ENCODE measurements at regions not wholly inside any gene's neighbourhood (a gene's known extent, or its start where the extent isn't known, plus 50 kb on each side); places are given as distances from the start of the nearest gene placed in this dataset.

GRCh38 chr18:1954583-1955312, 616.6 kb downstream of the METTL4 start:
- no peak overlapping the region for H3K4me3 ChIP-seq (ENCODE audit: low read depth, low read length)
- no peak for TF ChIP-seq CTCF (conservative IDR thresholded peaks at IDR 0.05; ENCODE audit: low read depth, low read length)

GRCh38 chr18:1958798-1959197, 612.5 kb downstream of the METTL4 start:
- H3K4me3 ChIP-seq (ENCODE audit: low read depth, low read length): no peak overlapping the region
- no peak for TF ChIP-seq CTCF (conservative IDR thresholded peaks at IDR 0.05; ENCODE audit: low read depth, low read length)
- DNase-seq (ENCODE audit: low read depth): no peak

More at GRCh38 chr18:1954583-1955312, 616.6 kb downstream of the METTL4 start:
- no peak for DNase-seq (ENCODE audit: low read depth)

DNA sequence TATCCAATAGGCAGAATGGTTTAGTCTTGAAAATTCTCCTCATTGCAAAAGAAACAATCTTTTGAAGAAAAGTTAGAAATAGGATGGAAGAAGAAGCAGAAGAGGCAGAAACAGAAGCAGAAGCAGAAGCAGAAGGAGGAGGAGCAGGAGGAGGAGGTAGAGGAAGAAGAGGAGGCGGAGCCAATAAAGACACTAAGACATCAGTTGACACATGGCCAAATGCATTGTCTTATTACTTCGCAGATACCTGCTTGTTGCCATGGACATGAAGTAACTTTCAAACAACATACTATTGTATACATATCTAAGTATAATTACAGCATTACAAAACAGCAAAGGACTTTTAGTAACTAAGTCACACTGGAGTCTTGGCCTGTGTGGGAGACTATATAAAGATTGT, 606.3 kb downstream of the METTL4 start:
- H3K4me3 ChIP-seq (ENCODE audit: low read depth, low read length): no peak overlapping the region
- TF ChIP-seq CTCF (conservative IDR thresholded peaks at IDR 0.05; ENCODE audit: low read depth, low read length): no peak
- no peak for DNase-seq (ENCODE audit: low read depth)

DNA sequence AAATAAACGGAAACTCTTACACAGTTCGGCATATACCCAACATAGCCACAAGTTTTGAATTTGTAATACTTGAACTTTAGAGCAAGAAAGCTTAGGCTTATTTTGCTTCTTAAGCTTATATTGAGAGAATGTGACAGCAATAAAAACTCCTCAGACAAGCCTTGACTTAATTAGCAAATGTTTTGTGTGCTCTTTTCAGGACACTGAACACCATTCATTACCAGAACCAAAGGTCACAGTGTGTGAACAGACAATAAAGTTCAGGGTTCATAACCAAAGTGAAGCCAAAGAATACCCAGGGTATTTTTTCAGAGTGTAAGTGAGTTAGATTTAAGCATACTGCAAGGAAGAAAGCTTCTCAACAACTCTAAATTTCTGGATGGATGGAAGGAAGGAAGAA, 605.8 kb downstream of the METTL4 start:
- no peak for TF ChIP-seq CTCF (conservative IDR thresholded peaks at IDR 0.05; ENCODE audit: low read depth, low read length)
- no peak overlapping the region for H3K4me3 ChIP-seq (ENCODE audit: low read depth, low read length)
- DNase-seq (ENCODE audit: low read depth): no peak

GRCh38 chr18:1968801-1969498, 602.4 kb downstream of the METTL4 start:
- H3K4me3 ChIP-seq (ENCODE audit: low read depth, low read length): no peak overlapping the region
- no peak for DNase-seq (ENCODE audit: low read depth)
- no peak for TF ChIP-seq CTCF (conservative IDR thresholded peaks at IDR 0.05; ENCODE audit: low read depth, low read length)

DNA sequence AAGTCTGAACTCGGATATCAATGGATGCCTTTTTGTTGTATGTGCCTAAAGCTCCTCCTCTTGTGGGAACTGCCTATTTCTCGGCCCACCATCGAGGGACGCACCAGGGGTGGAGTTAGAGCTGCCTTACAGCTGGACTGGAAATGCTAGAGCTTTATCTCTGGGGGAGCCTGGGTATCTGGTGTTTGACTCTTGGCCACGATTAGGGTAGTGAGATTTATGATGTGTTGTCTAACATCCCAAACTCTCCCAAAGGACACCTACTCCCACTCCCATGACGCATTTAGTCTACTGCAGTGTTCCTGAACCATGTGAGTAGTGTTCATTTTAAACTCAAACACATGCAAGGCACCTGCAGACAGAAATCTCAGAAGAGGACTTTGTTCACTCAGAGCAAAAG, 594.8 kb downstream of the METTL4 start:
- no peak overlapping the region for H3K4me3 ChIP-seq (ENCODE audit: low read depth, low read length)
- DNase-seq (ENCODE audit: low read depth): no peak
- no peak for TF ChIP-seq CTCF (conservative IDR thresholded peaks at IDR 0.05; ENCODE audit: low read depth, low read length)

- DNase-seq (ENCODE audit: low read depth): no peak
- no peak overlapping the region for H3K4me3 ChIP-seq (ENCODE audit: low read depth, low read length)
- TF ChIP-seq CTCF (conservative IDR thresholded peaks at IDR 0.05; ENCODE audit: low read depth, low read length): no peak
Measured at GRCh38 chr18:1982056-1982455, 589.2 kb downstream of the METTL4 start.

Measured in choroid plexus epithelial cell (primary cell).